GM12872 (cell line): ENCODE measurements at regions not wholly inside any gene's neighbourhood (a gene's known extent, or its start where the extent isn't known, plus 50 kb on each side); places are given as distances from the start of the nearest gene placed in this dataset.

Experiments
- TF ChIP-seq, protein P1 (sequence below): IDR thresholded peaks from 3 replicates; pipeline ENCODE4 v1.5.1; 2011; ENCODE audit warnings: low read depth, mild to moderate bottlenecking, low read length, moderate library complexity; ENCODE audit not compliant: insufficient read depth

DNA sequence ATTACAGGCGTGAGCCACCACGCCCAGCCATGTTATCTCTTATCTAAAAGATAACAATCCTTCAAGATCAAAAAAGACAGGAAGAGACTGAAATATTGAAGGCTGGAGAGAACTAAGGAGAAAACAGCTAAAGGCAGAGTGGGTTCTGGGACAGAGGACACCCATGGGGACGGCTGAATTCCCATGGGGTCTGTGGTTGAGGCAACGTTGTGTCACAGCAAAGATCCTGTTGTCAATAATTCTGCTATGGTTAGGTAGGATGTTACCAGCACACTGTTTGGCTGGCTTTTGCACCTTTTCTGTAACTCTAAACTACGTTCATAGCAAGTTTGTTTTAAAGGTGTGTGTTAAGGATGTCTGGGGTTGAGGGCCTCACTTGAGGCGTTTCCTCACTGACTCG is 137.7 kb upstream of the APCDD1 start:
- TF ChIP-seq, protein P1, sequence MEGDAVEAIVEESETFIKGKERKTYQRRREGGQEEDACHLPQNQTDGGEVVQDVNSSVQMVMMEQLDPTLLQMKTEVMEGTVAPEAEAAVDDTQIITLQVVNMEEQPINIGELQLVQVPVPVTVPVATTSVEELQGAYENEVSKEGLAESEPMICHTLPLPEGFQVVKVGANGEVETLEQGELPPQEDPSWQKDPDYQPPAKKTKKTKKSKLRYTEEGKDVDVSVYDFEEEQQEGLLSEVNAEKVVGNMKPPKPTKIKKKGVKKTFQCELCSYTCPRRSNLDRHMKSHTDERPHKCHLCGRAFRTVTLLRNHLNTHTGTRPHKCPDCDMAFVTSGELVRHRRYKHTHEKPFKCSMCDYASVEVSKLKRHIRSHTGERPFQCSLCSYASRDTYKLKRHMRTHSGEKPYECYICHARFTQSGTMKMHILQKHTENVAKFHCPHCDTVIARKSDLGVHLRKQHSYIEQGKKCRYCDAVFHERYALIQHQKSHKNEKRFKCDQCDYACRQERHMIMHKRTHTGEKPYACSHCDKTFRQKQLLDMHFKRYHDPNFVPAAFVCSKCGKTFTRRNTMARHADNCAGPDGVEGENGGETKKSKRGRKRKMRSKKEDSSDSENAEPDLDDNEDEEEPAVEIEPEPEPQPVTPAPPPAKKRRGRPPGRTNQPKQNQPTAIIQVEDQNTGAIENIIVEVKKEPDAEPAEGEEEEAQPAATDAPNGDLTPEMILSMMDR, result no peak

GRCh38 chr18:10317864-10318690 is 136.4 kb upstream of the APCDD1 start:
- TF ChIP-seq, protein P1, result no peak

GRCh38 chr18:10318691-10318970 is 135.8 kb upstream of the APCDD1 start:
- TF ChIP-seq, protein P1, result no peak

- TF ChIP-seq, protein P1, result no peak
Measured at GRCh38 chr18:10319026-10319425, 135.4 kb upstream of the APCDD1 start.

DNA sequence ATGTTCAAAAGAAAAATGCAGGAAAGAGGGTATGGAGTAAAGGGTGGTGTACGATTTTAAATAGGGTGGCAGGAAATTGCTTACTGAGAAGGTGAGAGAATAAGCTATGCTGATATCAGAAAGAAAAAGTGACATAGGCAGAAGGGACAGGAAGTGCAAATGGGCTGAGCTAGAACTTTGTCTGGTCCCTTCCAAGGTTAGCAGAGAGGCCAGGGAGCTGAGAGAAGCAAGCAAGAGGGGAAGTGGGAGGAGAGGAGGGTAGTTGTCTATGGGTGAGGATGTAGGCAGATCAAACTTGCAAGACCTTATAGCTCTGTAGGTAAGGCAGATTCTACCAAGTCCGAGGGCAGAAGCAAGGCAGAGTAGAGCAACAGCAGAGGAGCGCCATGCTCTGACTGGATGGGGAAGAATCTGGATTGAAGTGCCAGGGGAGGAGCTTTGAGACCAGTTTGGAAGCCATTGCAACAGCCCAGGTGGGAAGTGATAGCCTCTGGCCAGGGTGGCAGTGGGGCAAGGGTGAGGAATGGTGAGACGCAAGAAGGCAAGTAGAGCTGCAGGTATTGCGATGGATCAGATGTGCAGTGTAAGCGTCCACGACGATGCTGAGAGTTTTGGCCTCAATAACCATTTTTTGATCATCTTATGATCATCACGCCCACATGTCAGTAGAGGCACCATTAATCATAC is 134.4 kb upstream of the APCDD1 start:
- TF ChIP-seq, protein P1, result no peak

DNA sequence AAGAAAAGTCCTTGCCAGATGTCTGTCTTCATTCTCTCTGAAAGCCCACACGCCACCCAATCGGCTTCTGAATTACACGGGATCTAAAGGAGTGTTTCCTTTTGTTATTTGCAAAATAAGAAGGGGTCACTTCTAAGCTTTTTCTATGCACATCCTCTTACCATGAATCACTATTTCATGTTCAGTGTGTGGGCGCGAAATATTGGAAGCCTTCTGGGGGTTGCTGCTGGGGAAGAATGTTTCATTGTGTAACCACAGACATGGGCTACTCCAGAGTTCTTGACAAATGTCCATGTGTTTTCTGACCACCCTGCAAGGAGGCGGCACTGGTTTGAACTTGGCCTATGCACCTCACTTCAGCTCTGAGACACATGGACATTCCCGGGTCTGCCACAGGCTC is 133.6 kb upstream of the APCDD1 start:
- TF ChIP-seq, protein P1, result no peak

DNA sequence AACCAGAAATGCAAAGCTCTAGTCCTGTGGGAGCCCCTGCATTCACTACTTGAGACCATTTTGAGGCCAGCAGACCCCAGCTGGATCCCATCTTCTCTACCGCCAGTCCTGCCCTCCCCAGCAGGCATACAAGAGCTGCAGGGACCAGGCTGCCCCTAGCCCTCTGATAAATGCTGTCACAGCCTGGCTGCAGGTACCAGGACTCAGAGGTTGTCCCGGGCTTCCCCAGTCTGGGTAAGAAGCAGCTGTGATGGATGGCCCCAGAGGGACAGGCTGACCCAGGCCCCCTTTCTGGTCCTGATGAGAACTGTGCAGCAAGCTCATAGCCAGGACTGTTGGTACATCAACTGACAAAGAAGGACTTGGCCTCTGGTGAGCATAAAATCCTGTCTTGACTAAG is 132.9 kb upstream of the APCDD1 start:
- TF ChIP-seq, protein P1, result no peak
